GM21367 (cell line): ENCODE measurements at regions not wholly inside any gene's neighbourhood (a gene's known extent, or its start where the extent isn't known, plus 50 kb on each side); places are given as distances from the start of the nearest gene placed in this dataset.
"Not testable (repeated sequence)": the region's sequence is repeated elsewhere in the genome, so short reads cannot be mapped to it uniquely, and the experiment has no call there.

Experiments used
- ATAC-seq: cut with Tn5 transposase; IDR thresholded peaks from one replicate; pipeline ENCODE4 v1.9.1; 2021; ENCODE audit not compliant: unreplicated experiment

DNA sequence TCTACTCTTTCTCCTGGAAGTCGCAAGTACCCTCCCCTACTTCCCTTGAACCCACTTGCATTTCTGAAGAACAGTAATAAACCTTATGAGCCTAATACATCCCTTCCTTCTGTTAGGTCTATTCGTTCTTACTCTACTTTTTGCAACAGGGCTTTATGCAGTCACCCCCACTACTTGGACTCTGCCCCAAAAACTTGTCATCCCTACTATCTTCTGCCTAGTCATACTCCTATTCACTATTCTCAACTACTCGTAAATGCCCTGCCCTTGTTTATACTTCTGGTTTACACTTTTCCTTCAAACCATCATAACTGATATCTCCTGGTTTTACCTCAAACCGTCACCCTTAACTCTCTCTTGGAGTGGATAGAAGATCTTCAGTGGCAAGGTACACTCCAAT, 55.2 kb upstream of the SLIT2 start:
- ATAC-seq: no peak

GRCh38 chr4:20195071-20195885, 56.4 kb upstream of the SLIT2 start:
- ATAC-seq: no peak

DNA sequence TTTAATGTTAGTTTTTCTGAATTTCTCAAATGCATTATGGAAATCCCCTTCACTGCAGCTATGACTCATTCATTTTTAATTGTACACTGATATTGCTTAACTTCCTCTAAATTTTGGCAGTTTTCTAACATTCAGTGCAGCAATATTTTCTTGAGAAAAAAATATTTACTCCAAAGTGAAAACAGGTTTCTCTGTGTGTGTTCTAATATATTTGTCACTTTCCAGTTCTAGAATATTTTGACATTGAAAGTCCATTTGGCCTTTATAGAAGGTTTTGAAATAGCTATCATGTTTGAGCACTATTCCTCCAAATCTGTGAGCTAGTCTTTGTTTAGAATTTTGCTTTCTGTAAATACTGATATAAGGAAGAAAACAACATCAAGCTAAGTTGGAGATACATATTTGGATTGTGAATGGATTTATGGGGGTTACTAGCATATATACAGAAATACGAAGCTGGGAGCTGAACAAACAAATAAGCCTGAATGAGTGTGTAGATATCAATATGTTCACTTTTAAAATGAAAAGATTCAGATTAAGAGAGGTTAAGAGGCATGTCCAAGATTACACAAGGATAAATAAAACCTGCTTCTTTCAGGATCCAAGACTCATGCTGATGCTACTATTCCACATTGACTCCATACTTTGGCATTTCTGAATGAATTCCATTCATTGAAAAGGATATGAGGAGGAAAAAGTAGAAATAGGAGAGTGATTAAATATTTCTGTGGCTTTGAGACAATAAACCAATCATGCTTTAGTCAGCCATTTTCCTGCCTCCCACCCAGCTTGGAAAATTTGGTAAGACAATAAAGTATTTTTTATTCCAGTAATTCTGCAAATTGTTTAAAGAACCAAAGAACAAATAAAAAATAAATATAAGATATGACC, 57.3 kb upstream of the SLIT2 start:
- no peak for ATAC-seq

GRCh38 chr4:20193141-20193936, 58.4 kb upstream of the SLIT2 start:
- ATAC-seq: no peak

GRCh38 chr4:20192736-20193135, 59.0 kb upstream of the SLIT2 start:
- ATAC-seq: no peak

GRCh38 chr4:20185103-20185502, 66.6 kb upstream of the SLIT2 start:
- ATAC-seq: no peak

- not testable (repeated sequence) for ATAC-seq
Observed at GRCh38 chr4:20183131-20183530, 68.6 kb upstream of the SLIT2 start.

DNA sequence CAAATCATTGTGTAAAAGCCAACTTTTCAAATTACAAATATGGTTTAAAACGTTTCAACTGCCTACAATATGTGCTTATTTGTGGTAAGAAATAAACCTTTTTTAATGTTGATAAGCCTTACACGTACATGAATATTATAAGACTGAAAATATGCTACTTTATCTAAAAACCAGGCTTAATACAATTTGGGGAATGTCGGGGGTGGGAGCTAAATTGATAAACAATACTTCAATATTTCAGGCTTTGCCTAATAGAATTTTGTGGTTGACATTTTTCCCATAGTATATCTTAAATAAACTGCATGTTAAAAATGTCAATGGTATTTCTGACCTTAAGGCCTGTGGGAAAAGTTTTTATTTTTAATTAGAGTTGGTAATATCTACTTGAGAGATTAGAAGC, 69.8 kb upstream of the SLIT2 start:
- no peak for ATAC-seq

DNA sequence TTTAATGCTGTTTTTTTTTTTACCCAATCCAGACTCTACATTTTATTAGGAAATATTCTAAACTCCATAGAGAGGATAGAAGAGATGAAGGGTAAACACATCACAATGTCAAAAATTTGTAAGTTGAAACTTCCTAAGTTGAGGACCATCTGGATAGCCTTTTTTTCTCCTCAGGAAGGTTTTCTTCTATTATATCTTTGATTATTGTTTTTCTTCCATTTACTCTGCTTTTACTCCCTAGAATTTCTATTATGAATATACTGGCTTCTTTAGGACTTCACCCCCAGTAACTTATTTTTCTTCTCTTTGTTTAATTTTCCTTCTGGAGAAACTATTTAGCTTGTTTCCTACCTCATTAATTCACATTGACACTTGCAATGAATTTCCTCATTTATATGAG, 71.2 kb upstream of the SLIT2 start:
- no peak for ATAC-seq

DNA sequence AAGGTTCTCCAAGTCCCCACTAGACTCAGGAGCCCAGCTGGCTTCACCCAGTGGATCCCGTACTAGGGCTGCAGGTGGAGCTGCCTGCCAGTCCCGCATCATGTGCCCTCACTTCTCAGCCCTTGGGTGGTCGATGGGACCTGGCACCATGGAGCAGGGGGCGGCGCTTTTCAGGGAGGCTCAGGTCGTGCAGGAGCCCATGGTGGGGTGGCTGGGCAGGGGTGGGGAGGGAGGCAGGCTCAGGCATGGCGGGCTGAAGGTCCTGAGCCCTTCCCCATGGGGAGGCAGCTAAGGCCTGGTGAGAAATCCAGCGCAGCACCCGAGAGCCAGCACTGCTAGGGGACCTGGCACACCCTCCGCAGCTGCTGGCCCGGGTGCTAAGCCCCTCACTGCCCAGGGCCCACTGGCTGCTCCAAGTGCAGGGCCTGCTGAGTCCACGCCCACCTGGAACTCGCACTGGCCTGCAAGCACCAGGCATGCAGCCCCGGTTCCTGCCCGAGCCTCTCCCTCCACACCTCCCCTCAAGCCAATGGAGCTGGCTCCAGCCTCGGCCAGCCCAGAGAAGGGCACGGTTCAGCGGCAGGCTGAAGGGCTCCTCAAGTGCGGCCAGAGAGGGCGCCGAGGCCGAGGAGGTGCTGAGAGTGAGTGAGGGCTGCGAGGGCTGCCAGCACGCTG, 72.7 kb upstream of the SLIT2 start:
- ATAC-seq: no peak

DNA sequence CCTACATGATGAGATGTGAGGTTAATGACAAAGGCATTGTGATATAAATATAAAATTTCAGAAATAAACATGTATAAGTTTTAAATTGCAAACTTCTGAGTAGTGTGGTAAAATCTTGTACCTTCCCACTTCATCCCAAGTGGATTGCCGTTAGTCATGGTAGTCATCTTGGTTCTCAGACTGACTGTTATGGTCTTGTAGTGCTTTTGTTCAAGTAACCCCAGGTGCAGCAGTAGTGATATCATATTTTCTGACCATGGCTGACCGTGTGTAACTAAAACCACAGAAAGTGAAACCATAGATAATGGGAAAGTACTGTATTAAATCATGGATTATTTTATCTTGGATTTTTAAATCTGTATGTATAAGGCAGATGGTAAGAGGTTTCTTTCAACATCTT, 74.8 kb upstream of the SLIT2 start:
- no peak for ATAC-seq

- ATAC-seq: no peak
Observed at GRCh38 chr4:20172070-20172760, 79.5 kb upstream of the SLIT2 start.

- ATAC-seq: no peak
Observed at GRCh38 chr4:20166544-20166943, 85.2 kb upstream of the SLIT2 start.

- ATAC-seq: no peak
Observed at GRCh38 chr4:20159516-20159915, 92.2 kb upstream of the SLIT2 start.

GRCh38 chr4:20158195-20158594, 93.5 kb upstream of the SLIT2 start:
- no peak for ATAC-seq

- ATAC-seq: no peak
Observed at GRCh38 chr4:20151436-20151835, 100.3 kb upstream of the SLIT2 start.

DNA sequence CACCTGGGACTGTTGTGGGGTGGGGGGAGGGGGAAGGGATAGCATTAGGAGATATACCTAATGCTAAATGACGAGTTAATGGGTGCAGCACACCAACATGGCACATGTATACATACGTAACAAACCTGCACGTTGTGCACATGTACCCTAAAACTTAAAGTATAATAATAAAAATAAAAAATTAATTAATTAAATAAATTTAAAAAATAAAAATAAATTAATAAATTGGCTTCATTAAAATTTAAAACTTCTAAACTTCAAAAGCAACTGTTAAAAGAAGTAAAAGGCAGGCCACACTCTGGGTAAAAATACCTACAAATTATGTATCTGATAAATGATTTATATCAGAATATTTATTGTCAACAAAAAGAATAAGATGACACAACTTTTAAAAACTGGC, 102.6 kb upstream of the SLIT2 start:
- not testable (repeated sequence) for ATAC-seq

GRCh38 chr4:20137176-20137575, 114.5 kb upstream of the SLIT2 start:
- ATAC-seq: no peak

- ATAC-seq: no peak
Observed at GRCh38 chr4:20127626-20128025, 124.1 kb upstream of the SLIT2 start.

GRCh38 chr4:20126906-20127305, 124.8 kb upstream of the SLIT2 start:
- no peak for ATAC-seq
